Prostate gland (tissue), 2 donors: ENCODE measurements at regions not wholly inside any gene's neighbourhood (a gene's known extent, or its start where the extent isn't known, plus 50 kb on each side); places are given as distances from the start of the nearest gene placed in this dataset.

Experiments
- DNase-seq: peaks from one replicate; pipeline ENCODE4 v3.0.0-alpha.2; 2019; ENCODE audit warnings: low spot score
- H3K27ac ChIP-seq, 2 donors: fragments of 200-600 bp; sonication (generic); 2 replicates each; pipeline ENCODE4 v1.5.1; 2017 to 2019
- H3K27me3 ChIP-seq: fragments of 200-600 bp; sonication (generic); replicated peaks from 2 replicates; pipeline ENCODE4 v1.5.1; 2019; ENCODE audit not compliant: insufficient read depth
- H3K36me3 ChIP-seq, 2 donors: fragments of 200-600 bp; sonication (generic); 1 replicate in 1 of 2; 2 replicates in 1 of 2; pipeline versions ENCODE4 v1.5.1 to v1.8.1; 2017 to 2019
- H3K4me1 ChIP-seq: fragments of 200-600 bp; sonication (generic); replicated peaks from 2 replicates; pipeline ENCODE4 v1.5.1; 2019
- H3K4me3 ChIP-seq, 2 donors: fragments of 200-600 bp; sonication (generic); 2 replicates each; pipeline ENCODE4 v1.5.1; 2017 to 2019
- H3K9me3 ChIP-seq: fragments of 200-600 bp; sonication (generic); 2 replicates; pipeline ENCODE4 v1.5.1; 2017
- POLR2A ChIP-seq: fragments of 450-650 bp; IDR thresholded peaks from one replicate; pipeline ENCODE4 v1.6.1; 2016; ENCODE audit warnings: antibody characterized with exemption, mild to moderate bottlenecking
- POLR2AphosphoS5 ChIP-seq: sonication (generic); formaldehyde crosslinking; IDR thresholded peaks from one replicate; pipeline ENCODE4 v1.6.1; 2017; ENCODE audit warnings: antibody characterized with exemption
- WGBS: methylation state at CpG from one replicate; pipeline ENCODE4 v1.1.5; 2018; 5-methylcytosine and 5-hydroxymethylcytosine counted together
- intact Hi-C: fragments of 100-400 bp; cut with DNase I; formaldehyde crosslinking; loops from one replicate; pipeline ENCODE4 v1.14.2; 2022
- TF ChIP-seq, protein P1 (sequence below), 4 experiments: fragments of 200-600 bp in 2 of 4; fragments of 450-650 bp in 2 of 4; sonication (generic) in 2 of 4; IDR thresholded peaks; 1 replicate in 3 of 4; 2 replicates in 1 of 4; pipeline ENCODE4 v1.5.1; 2016 to 2019; ENCODE audit warnings: antibody characterized with exemption in 4 of 4, mild to moderate bottlenecking in 2 of 4, moderate library complexity in 2 of 4

DNA sequence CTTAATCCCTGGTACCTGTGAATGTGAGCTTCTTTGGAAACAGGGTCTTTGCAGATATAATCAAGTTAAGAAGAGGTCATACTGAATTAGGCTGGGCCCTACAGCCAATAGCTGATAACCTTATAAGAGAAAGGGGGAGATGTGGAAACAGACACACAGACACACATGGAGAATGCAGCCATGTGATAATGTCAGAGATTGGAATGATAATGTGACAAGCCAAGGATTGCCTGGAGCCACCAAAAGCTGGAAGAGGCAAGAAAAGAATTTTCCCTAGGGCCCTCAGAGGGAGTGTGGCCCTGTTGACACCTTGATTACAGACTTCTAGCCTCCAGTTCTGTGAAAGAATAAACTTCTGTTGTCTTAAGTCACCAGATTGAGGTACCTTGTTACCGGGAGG, 114.5 kb upstream of the SOD1 start:
- intact Hi-C loops: no loop called here
- H3K27me3 ChIP-seq: no peaks in the 10 kb centered on the region
- H3K4me3 ChIP-seq: no peak overlapping the region
- TF ChIP-seq POLR2A (no peak), POLR2AphosphoS5 (no peak)
- TF ChIP-seq, protein P1, sequence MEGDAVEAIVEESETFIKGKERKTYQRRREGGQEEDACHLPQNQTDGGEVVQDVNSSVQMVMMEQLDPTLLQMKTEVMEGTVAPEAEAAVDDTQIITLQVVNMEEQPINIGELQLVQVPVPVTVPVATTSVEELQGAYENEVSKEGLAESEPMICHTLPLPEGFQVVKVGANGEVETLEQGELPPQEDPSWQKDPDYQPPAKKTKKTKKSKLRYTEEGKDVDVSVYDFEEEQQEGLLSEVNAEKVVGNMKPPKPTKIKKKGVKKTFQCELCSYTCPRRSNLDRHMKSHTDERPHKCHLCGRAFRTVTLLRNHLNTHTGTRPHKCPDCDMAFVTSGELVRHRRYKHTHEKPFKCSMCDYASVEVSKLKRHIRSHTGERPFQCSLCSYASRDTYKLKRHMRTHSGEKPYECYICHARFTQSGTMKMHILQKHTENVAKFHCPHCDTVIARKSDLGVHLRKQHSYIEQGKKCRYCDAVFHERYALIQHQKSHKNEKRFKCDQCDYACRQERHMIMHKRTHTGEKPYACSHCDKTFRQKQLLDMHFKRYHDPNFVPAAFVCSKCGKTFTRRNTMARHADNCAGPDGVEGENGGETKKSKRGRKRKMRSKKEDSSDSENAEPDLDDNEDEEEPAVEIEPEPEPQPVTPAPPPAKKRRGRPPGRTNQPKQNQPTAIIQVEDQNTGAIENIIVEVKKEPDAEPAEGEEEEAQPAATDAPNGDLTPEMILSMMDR (IDR thresholded peaks at IDR 0.05): no peak
- H3K4me1 ChIP-seq: no peaks in the 10 kb centered on the region
- H3K27ac ChIP-seq: no peak overlapping the region
- H3K9me3 ChIP-seq: no peaks in the 10 kb centered on the region
- WGBS: 93% methylated on average over 1 of the region's 1 CpG
- DNase-seq: no peak
- H3K36me3 ChIP-seq: no peaks in the 10 kb centered on the region

DNA sequence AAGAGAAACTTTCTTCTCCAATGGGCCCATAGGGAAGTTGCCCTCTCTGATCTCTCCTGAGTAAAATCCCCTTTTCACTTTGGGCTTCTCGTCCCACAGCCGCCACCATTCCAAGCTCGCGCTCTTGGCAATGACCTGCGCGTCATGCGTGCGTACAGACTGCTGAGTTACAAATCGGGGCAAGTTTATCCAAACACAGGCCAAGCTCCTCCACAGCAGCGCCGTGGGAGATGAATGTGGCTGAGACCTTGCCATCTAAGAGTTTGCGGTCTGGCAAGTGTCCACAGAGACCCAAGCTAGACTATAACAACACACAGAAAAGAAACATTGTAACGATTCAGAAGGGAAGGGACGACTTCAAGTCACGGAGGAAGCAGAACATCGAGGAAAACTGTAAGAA, 116.3 kb upstream of the SOD1 start:
- H3K9me3 ChIP-seq: no peaks in the 10 kb centered on the region
- no peak for TF ChIP-seq POLR2AphosphoS5
- no peak for TF ChIP-seq POLR2A
- TF ChIP-seq, protein P1 (IDR thresholded peaks at IDR 0.05): no peak
- peak; percentile 30 for DNase-seq
- no peak overlapping the region for H3K4me3 ChIP-seq
- intact Hi-C loops: no loop called here
- WGBS: 35% methylated on average over 16 of the region's 16 CpGs
- H3K27ac ChIP-seq: no peak overlapping the region
- H3K4me1 ChIP-seq: no peaks in the 10 kb centered on the region
- H3K27me3 ChIP-seq: no peaks in the 10 kb centered on the region
- H3K36me3 ChIP-seq: no peaks in the 10 kb centered on the region

- Histone ChIP-seq H3K9me3 (no peaks in the 10 kb centered on the region), H3K4me3 (no peak overlapping the region), H3K27me3 (no peaks in the 10 kb centered on the region), H3K36me3 (no peaks in the 10 kb centered on the region), H3K4me1 (no peaks in the 10 kb centered on the region), H3K27ac (no peak overlapping the region)
- no peak for TF ChIP-seq POLR2AphosphoS5
- no peak for DNase-seq
- intact Hi-C loops: no loop called here
- WGBS: 68% methylated on average over 10 of the region's 10 CpGs
Measured at GRCh38 chr21:31538816-31539215, 120.7 kb upstream of the SOD1 start.

- Histone ChIP-seq H3K27ac (no peak overlapping the region), H3K36me3 (no peaks in the 10 kb centered on the region), H3K9me3 (no peaks in the 10 kb centered on the region), H3K27me3 (no peaks in the 10 kb centered on the region), H3K4me3 (no peak overlapping the region), H3K4me1 (no peaks in the 10 kb centered on the region)
- TF ChIP-seq POLR2AphosphoS5 (no peak), POLR2A (no peak)
- TF ChIP-seq, protein P1 (IDR thresholded peaks at IDR 0.05): no peak
- WGBS: 88% methylated on average over 10 of the region's 10 CpGs
- DNase-seq: no peak
- intact Hi-C loops: no loop called here
Measured at GRCh38 chr21:31537872-31538576, 121.5 kb upstream of the SOD1 start.

DNA sequence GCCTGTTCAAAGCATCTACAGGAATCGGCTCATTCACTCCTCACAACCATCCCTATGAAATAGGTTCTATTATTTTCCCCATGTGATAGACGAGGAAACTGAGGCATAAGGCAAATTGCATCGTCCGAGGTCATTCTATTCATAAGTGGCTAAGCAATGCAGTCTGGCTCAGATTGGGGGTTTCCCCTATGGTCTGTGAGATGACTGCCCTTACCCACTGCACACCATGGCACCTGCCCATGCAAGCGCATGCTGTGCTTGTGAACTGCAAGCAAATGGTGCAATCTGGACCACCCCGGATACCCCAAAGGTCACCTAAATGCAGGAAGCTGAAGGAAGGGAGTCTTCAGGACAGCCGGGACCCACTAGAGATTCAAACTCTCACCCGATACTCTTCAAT, 123.4 kb upstream of the SOD1 start:
- no peaks in the 10 kb centered on the region for H3K36me3 ChIP-seq
- no peak for DNase-seq
- intact Hi-C loops: no loop called here
- no peaks in the 10 kb centered on the region for H3K27me3 ChIP-seq
- no peak overlapping the region for H3K27ac ChIP-seq
- H3K9me3 ChIP-seq: no peaks in the 10 kb centered on the region
- H3K4me1 ChIP-seq: no peaks in the 10 kb centered on the region
- H3K4me3 ChIP-seq: no peak overlapping the region
- 97% methylated on average over 8 of the region's 8 CpGs for whole genome bisulfite sequencing
- TF ChIP-seq POLR2AphosphoS5 (no peak), POLR2A (no peak)
- TF ChIP-seq, protein P1 (IDR thresholded peaks at IDR 0.05): no peak
